ENCODE measurements at regions not wholly inside any gene's neighbourhood (a gene's known extent, or its start where the extent isn't known, plus 50 kb on each side); places are given as distances from the start of the nearest gene placed in this dataset.

DNA sequence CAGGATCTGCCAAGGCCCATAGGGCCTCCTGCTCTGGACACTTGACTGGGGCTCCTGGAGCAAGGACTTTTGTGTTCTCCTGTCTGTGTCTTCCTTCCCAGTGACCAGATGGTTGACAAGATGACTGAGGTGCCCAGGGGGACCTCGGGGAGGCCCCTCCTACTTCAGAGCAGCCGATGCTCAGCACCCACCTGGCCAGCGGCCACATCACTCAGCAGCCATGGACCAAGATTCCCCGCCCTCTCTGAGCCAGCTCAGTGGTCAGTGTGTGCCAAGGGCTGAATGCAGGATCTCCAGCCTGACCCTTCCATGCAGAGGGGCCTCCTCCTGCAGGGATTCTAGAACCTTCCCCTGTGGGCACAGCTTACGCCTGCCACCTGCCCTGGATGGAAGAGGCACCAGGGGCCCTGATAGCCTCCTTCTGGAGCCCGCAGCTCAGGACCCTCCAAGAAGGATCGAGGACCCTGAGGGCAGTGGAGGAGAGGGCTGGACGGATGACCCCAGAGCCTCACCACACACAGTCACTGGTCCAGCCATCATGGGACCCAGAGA, 87.4 kb upstream of the GPC1 start:
- TF ChIP-seq ARNT (IDR thresholded peaks at IDR 0.05) (no peak), HDGF (IDR thresholded peaks at IDR 0.05; ENCODE audit: borderline replicate concordance) (no peak)
